GM12878 (cell line): ENCODE measurements at regions not wholly inside any gene's neighbourhood (a gene's known extent, or its start where the extent isn't known, plus 50 kb on each side); places are given as distances from the start of the nearest gene placed in this dataset.

Experiments
- ATAC-seq: fragments of 200-7000 bp; cut with Tn5 transposase; 3 replicates; pipeline ENCODE4 v1.9.1; 2020; ENCODE audit warnings: mild to moderate bottlenecking, moderate library complexity
- BruUV-seq: library from RNA; stranded (reverse); fragments of 400-500 nt; replicated peaks from 2 replicates; lab custom pipeline; 2021; lab: Mats Ljungman, UMichigan
- CTCF ChIA-PET: fragments of 300-600 bp; sonication (Branson Sonifier 250); formaldehyde crosslinking; extraction: SDS; loops from one replicate; lab custom pipeline; 2021; ENCODE audit warnings: inconsistent platforms; lab: Yijun Ruan, JAX
- POLR2A ChIA-PET: fragments of 350-600 bp; formaldehyde crosslinking; extraction: SDS; loops from one replicate; lab custom pipeline; 2021; ENCODE audit warnings: inconsistent platforms; lab: Charles Lee
- RAD21 ChIA-PET: fragments of 300-600 bp; sonication (Branson Sonifier 250); formaldehyde crosslinking; loops from one replicate; lab custom pipeline; 2023; ENCODE audit warnings: antibody characterized with exemption; ENCODE audit not compliant: unreplicated experiment; lab: Charles Lee
- SMC1A ChIA-PET: fragments of 300-600 bp; sonication (Branson Sonifier 250); formaldehyde crosslinking; loops from one replicate; lab custom pipeline; 2023; ENCODE audit not compliant: unreplicated experiment, uncharacterized antibody; lab: Charles Lee
- DNase-seq: peaks from one replicate; pipeline ENCODE4 v3.0.0-alpha.2; 2011; ENCODE audit warnings: low read depth, low spot score
- FAIRE-seq: peaks from 3 replicates; lab custom pipeline; 2011; peaks lifted over from hg19 to GRCh38; lab: Jason Lieb, UNC
- H2AFZ ChIP-seq: 2 replicates; pipeline ENCODE4 v1.6.0; 2011; ENCODE audit warnings: low read depth, low read length, control low read depth; ENCODE audit not compliant: control insufficient read depth
- H3K27ac ChIP-seq: 2 replicates; pipeline ENCODE4 v1.5.1; 2011; ENCODE audit warnings: control low read depth; ENCODE audit not compliant: control insufficient read depth, insufficient read depth
- H3K27me3 ChIP-seq, 2 experiments: replicated peaks in 1 of 2; 2 replicates each; pipeline versions ENCODE4 v1.6.0 to v1.6.1; 2011; ENCODE audit warnings: low read length in 1 of 2; ENCODE audit not compliant: control insufficient read depth in 2 of 2, insufficient read depth in 2 of 2
- H3K36me3 ChIP-seq, 2 experiments: 2 replicates each; pipeline ENCODE4 v1.5.1; 2011; ENCODE audit warnings: low read length in 1 of 2; ENCODE audit not compliant: control insufficient read depth in 2 of 2, insufficient read depth in 2 of 2
- H3K4me1 ChIP-seq: 2 replicates; pipeline ENCODE4 v1.6.1; 2011; ENCODE audit warnings: mild to moderate bottlenecking, low read length, moderate library complexity, mixed read lengths; ENCODE audit not compliant: control insufficient read depth, insufficient read depth
- H3K4me2 ChIP-seq: 2 replicates; pipeline ENCODE4 v1.6.0; 2011; ENCODE audit warnings: control low read depth; ENCODE audit not compliant: control insufficient read depth, insufficient read depth
- H3K4me3 ChIP-seq: fragments of 200-600 bp; sonication (generic); 2 replicates; pipeline ENCODE4 v1.5.1; 2016
- H3K79me2 ChIP-seq: 2 replicates; pipeline ENCODE4 v1.6.0; 2011; ENCODE audit warnings: low read length; ENCODE audit not compliant: control insufficient read depth, insufficient read depth
- H3K9ac ChIP-seq: 2 replicates; pipeline ENCODE4 v1.8.0; 2011; ENCODE audit warnings: low read length, control low read depth, mixed read lengths; ENCODE audit not compliant: control insufficient read depth, insufficient read depth
- H3K9me3 ChIP-seq: replicated peaks from 3 replicates; pipeline ENCODE4 v1.5.1; 2011; ENCODE audit warnings: mild to moderate bottlenecking, low read length; ENCODE audit not compliant: control insufficient read depth, insufficient read depth
- H4K20me1 ChIP-seq: 2 replicates; pipeline ENCODE4 v1.6.0; 2011; ENCODE audit not compliant: control insufficient read depth, insufficient read depth
- BHLHE40 ChIP-seq, 2 experiments: fragments of 450-650 bp in 1 of 2; IDR thresholded peaks; 2 replicates each; pipeline ENCODE4 v1.6.1; 2011 to 2017; ENCODE audit warnings: low read depth in 2 of 2, borderline replicate concordance in 1 of 2, improper control_type of control experiment in 1 of 2, low read length in 1 of 2, mild to moderate bottlenecking in 1 of 2
- CHD1 ChIP-seq: IDR thresholded peaks from 2 replicates; pipeline ENCODE4 v1.6.1; 2012; ENCODE audit warnings: low read depth, low read length, improper control_type of control experiment
- CHD2 ChIP-seq: IDR thresholded peaks from 2 replicates; pipeline ENCODE4 v1.6.1; 2011; ENCODE audit warnings: low read depth, low read length, improper control_type of control experiment, borderline replicate concordance
- GABPA ChIP-seq: IDR thresholded peaks from 2 replicates; pipeline ENCODE4 v1.6.1; 2014; ENCODE audit warnings: antibody characterized with exemption, low read depth, mild to moderate bottlenecking, inconsistent platforms
- GATAD2B ChIP-seq: fragments of 450-650 bp; conservative IDR thresholded peaks from 2 replicates; pipeline ENCODE4 v1.6.1; 2017; ENCODE audit warnings: low read depth, mild to moderate bottlenecking, moderate library complexity
- NFXL1 ChIP-seq: fragments of 450-650 bp; IDR thresholded peaks from 2 replicates; pipeline ENCODE4 v1.6.1; 2017; ENCODE audit warnings: antibody characterized with exemption, mild to moderate bottlenecking, borderline replicate concordance
- POLR2AphosphoS5 ChIP-seq: IDR thresholded peaks from 2 replicates; pipeline ENCODE4 v1.6.1; 2011; ENCODE audit warnings: mild to moderate bottlenecking, low read length, inconsistent platforms
- RAD51 ChIP-seq: fragments of 450-650 bp; IDR thresholded peaks from 2 replicates; pipeline ENCODE4 v1.6.1; 2016; ENCODE audit warnings: moderate library complexity, mild to moderate bottlenecking, inconsistent platforms
- SREBF2 ChIP-seq: IDR thresholded peaks from 2 replicates; pipeline ENCODE4 v1.6.1; 2012; ENCODE audit warnings: mild to moderate bottlenecking, low read length
- YBX1 ChIP-seq: fragments of 450-650 bp; IDR thresholded peaks from 2 replicates; pipeline ENCODE4 v1.6.1; 2016; ENCODE audit warnings: antibody characterized with exemption
- in situ Hi-C: fragments of 300-500 bp; cut with MboI; formaldehyde crosslinking; loops from 9 replicates; pipeline ENCODE4 v1.14.3; 2018; ENCODE audit warnings: mixed read lengths
- intact Hi-C: fragments of 100-400 bp; cut with micrococcal nuclease; formaldehyde crosslinking; loops from one replicate; pipeline ENCODE4 v1.14.2; 2022; ENCODE audit not compliant: unreplicated experiment
- TF ChIP-seq, protein P1 (sequence below): IDR thresholded peaks from 2 replicates; pipeline ENCODE4 v1.6.1; 2011; ENCODE audit warnings: low read depth, mild to moderate bottlenecking, low read length, moderate library complexity, borderline replicate concordance; ENCODE audit errors: extremely low read depth
- TF ChIP-seq, protein P2 (sequence below): fragments of 450-650 bp; IDR thresholded peaks from 2 replicates; pipeline ENCODE4 v1.6.1; 2017; ENCODE audit warnings: borderline replicate concordance

DNA sequence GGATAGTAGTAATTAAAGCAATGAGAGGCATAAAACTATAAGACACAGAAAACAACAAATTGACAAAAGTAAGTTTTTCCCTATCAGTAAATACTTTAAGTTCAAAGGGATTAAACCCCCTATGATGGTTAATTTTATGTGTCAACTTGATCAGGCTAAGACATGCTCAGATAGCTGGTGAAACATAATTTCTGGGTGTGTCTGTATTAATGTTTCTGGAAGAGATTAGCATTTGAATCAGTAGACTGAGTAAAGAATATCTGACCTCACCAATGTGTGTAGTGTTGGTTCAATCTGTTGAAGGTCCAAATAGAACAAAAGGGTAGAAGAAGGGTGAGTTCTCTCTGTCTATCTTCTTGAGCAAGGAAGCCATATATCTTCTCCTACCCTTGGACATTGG lies 283.3 kb upstream of the GRM7 start:
- DNase-seq (no peak), FAIRE-seq (no peak), ATAC-seq (no peak)
- ChIA-PET CTCF (interaction anchor here (0.6 kb wide), 1 partner anchor 341 kb away, joined by 3 read pairs; no protein-coding TSS in a partner anchor), SMC1A (interaction anchor here (0.7 kb wide), 1 partner anchor 27 kb away, joined by 3 read pairs; no protein-coding TSS in a partner anchor), RAD21 (no interaction called here), POLR2A (no interaction called here)
- no peak overlapping the region for H3K4me2 ChIP-seq
- no peak overlapping the region for H2AFZ ChIP-seq
- no peaks in the 10 kb centered on the region for H3K4me1 ChIP-seq
- no peaks in the 10 kb centered on the region for H3K9me3 ChIP-seq
- in situ Hi-C loops, result no loop called here
- no peaks in the 10 kb centered on the region for H3K36me3 ChIP-seq
- no TSS peak for BruUV-seq
- H4K20me1 ChIP-seq, result no peaks in the 10 kb centered on the region
- H3K27me3 ChIP-seq, result no peaks in the 10 kb centered on the region
- TF ChIP-seq GATAD2B (no peak), NFXL1 (no peak), BHLHE40 (IDR thresholded peaks at IDR 0.05; ENCODE audit: borderline replicate concordance in 1 of 2, low read depth in 2 of 2, low read length in 1 of 2) (no peak), RAD51 (no peak), CHD1 (no peak), YBX1 (no peak), CHD2 (no peak), SREBF2 (no peak), POLR2AphosphoS5 (no peak), GABPA (no peak)
- TF ChIP-seq, protein P1, sequence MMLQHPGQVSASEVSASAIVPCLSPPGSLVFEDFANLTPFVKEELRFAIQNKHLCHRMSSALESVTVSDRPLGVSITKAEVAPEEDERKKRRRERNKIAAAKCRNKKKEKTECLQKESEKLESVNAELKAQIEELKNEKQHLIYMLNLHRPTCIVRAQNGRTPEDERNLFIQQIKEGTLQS, result no peak
- TF ChIP-seq, protein P2, sequence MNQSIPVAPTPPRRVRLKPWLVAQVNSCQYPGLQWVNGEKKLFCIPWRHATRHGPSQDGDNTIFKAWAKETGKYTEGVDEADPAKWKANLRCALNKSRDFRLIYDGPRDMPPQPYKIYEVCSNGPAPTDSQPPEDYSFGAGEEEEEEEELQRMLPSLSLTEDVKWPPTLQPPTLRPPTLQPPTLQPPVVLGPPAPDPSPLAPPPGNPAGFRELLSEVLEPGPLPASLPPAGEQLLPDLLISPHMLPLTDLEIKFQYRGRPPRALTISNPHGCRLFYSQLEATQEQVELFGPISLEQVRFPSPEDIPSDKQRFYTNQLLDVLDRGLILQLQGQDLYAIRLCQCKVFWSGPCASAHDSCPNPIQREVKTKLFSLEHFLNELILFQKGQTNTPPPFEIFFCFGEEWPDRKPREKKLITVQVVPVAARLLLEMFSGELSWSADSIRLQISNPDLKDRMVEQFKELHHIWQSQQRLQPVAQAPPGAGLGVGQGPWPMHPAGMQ, result no peak
- no peaks in the 10 kb centered on the region for H3K79me2 ChIP-seq
- no peak overlapping the region for H3K27ac ChIP-seq
- intact Hi-C loops, result no loop called here
- no peak overlapping the region for H3K9ac ChIP-seq
- H3K4me3 ChIP-seq, result no peak overlapping the region
